Mononuclear cell (primary cell): ENCODE measurements at regions not wholly inside any gene's neighbourhood (a gene's known extent, or its start where the extent isn't known, plus 50 kb on each side); places are given as distances from the start of the nearest gene placed in this dataset.

Experiments
- H3K27me3 ChIP-seq: 2 replicates; pipeline ENCODE4 v1.6.0; 2011; ENCODE audit warnings: low read length, control low read depth; ENCODE audit not compliant: insufficient read depth
- H3K4me1 ChIP-seq: 2 replicates; pipeline ENCODE4 v1.5.1; 2011; ENCODE audit warnings: mild to moderate bottlenecking, low read length, control low read depth; ENCODE audit not compliant: insufficient read depth
- H3K4me3 ChIP-seq: 2 replicates; pipeline ENCODE4 v1.5.1; 2011; ENCODE audit warnings: mild to moderate bottlenecking, low read length, moderate library complexity
- H3K9me3 ChIP-seq: 2 replicates; pipeline ENCODE4 v1.5.1; 2011; ENCODE audit warnings: low read depth, mild to moderate bottlenecking, control low read depth, low read length

DNA sequence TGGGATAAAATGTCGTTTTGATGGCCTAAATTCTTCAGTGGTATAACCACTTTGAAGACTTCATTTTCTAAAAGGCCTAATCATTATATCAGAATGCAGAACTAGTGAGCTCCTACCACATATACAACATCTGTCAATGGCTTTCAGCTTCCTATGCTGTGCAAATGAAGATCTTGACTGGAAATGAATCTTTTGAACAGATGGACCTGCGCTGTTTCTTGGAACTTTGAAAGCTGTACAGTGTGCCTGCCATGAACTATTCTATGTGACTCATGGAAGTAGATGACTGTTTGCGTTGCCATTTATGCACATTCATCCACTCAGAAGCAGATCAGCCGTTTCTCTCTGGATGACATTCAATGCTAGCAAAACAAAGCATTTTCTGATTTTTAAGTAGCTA lies 542.2 kb upstream of the USP15 start:
- H3K9me3 ChIP-seq: no peaks in the 10 kb centered on the region
- H3K4me3 ChIP-seq: no peak overlapping the region
- no peaks in the 10 kb centered on the region for H3K27me3 ChIP-seq
- no peaks in the 10 kb centered on the region for H3K4me1 ChIP-seq

DNA sequence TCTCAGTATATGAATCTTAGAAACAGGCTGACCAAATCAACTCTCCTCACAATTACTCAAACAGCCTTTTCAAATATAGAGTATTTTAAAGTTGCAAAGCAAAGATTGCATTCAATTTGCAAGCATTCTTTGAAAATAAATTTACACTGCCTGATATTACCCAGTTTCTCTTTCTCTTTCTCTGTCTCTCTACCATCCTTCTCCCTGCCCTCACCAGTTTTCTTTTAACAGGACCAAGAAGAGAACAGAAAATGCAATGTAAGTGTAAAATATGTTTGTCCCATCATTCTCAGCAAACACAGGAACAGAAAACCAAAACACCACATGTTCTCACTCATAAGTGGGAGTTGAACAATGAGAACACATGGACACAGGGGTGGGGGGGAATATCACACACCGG lies 520.3 kb upstream of the USP15 start:
- H3K27me3 ChIP-seq: no peaks in the 10 kb centered on the region
- no peaks in the 10 kb centered on the region for H3K9me3 ChIP-seq
- H3K4me3 ChIP-seq: no peak overlapping the region
- no peaks in the 10 kb centered on the region for H3K4me1 ChIP-seq

DNA sequence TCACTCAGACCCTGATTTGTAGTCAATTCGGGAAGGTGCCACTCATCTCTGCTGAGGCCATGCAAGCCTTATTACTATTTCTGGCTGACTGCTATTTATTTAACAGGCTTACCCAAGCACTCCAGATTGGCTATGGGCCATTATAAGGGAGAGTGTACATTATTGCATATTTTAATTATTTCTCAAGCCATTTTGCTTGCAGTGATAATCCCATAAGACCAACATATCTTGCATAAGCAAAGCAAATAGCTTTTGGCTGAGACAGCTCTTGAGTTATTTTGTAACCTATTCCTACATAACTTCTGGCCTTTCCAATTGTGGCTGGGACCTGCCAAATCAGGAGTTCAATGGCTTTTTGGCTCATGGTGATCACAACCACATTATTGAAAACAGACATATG lies 509.6 kb upstream of the USP15 start:
- Histone ChIP-seq H3K27me3 (no peaks in the 10 kb centered on the region), H3K4me3 (no peak overlapping the region), H3K9me3 (no peaks in the 10 kb centered on the region), H3K4me1 (no peaks in the 10 kb centered on the region)

- Histone ChIP-seq H3K4me1 (no peaks in the 10 kb centered on the region), H3K4me3 (no peak overlapping the region), H3K9me3 (no peaks in the 10 kb centered on the region), H3K27me3 (no peaks in the 10 kb centered on the region)
These were observed 506.0 kb upstream of the USP15 start for GRCh38 chr12:61754214-61754613.

DNA sequence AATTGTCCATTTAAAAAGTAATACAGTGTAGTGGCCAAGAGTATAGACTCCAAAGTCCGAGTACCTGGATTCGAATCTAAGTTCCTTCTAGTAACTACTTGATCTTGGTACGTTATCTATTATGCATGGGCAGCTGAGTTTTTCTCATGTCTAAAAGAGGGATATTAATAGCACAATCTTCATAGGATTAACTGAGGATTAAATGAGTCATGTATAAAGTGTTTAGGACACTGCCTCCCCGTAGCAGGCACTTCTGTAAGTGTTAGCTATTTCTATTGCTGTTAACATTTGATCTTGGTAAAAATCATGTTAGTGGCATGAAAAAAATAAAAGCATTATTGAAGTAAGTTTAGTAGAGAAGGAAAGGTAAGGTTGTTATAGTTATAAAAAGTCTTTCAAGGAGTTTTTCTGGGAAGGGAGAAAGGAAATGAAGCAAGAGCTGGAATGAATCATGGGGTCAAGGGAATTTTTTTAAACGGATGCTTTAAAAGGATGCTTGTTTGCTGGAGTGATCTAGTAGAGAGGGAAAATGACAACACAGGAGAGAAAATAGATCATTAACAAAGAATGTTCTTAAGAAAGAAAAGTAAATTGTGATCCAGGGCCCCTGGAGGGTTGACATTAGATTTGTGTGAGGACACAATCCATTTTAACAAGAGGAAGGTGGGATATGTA lies 502.2 kb upstream of the USP15 start:
- Histone ChIP-seq H3K27me3 (no peaks in the 10 kb centered on the region), H3K4me3 (no peak overlapping the region), H3K4me1 (no peaks in the 10 kb centered on the region), H3K9me3 (no peaks in the 10 kb centered on the region)

GRCh38 chr12:61758661-61759060 lies 501.5 kb upstream of the USP15 start:
- H3K4me1 ChIP-seq: no peaks in the 10 kb centered on the region
- H3K27me3 ChIP-seq: no peaks in the 10 kb centered on the region
- no peaks in the 10 kb centered on the region for H3K9me3 ChIP-seq
- no peak overlapping the region for H3K4me3 ChIP-seq

DNA sequence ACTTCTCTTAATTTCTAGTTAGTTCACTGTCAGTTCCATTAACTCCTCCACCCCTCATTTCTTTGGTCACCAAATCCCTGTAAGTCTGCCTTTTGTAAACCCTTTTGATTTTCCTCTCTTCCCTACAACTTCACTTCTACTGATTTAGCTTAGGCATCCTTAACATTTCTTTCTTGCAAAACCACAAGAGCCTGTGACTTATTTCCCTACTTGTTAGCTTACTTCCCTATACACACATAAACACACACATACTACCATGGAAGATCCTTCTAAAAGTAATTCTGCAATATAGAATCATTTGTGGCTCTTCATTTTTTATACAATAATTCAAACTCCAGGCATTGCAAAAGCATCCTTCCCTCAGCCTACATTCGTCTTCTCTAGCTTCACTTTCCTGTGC lies 494.3 kb upstream of the USP15 start:
- H3K9me3 ChIP-seq: no peaks in the 10 kb centered on the region

DNA sequence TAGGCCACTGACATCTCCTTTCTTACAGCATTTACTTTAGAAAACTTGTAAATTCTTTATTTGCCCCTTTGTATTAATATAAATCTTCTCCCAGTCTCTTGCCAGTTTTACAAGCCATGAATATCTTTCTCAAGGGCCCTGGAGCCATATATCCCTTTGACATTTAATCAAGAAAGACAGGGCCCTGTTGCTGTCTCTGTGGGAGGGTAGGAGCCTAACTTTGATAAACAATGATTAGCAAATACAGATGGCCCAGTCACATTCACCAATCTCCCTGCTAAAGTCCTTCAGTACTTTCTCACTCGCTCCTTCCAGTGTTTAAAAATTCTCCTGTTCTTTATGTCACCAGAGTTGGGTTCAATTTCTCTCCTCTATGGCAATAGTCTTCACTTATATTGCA lies 479.8 kb upstream of the USP15 start:
- H3K27me3 ChIP-seq: no peaks in the 10 kb centered on the region
- H3K4me1 ChIP-seq: no peaks in the 10 kb centered on the region
- no peak overlapping the region for H3K4me3 ChIP-seq
- no peaks in the 10 kb centered on the region for H3K9me3 ChIP-seq

More for the DNA sequence above, 494.3 kb upstream of the USP15 start:
- Histone ChIP-seq H3K4me1 (no peaks in the 10 kb centered on the region), H3K27me3 (no peaks in the 10 kb centered on the region), H3K4me3 (no peak overlapping the region)

- Histone ChIP-seq H3K4me1 (no peaks in the 10 kb centered on the region), H3K27me3 (no peaks in the 10 kb centered on the region), H3K9me3 (no peaks in the 10 kb centered on the region), H3K4me3 (no peak overlapping the region)
These were observed 479.1 kb upstream of the USP15 start for GRCh38 chr12:61781021-61781581.

DNA sequence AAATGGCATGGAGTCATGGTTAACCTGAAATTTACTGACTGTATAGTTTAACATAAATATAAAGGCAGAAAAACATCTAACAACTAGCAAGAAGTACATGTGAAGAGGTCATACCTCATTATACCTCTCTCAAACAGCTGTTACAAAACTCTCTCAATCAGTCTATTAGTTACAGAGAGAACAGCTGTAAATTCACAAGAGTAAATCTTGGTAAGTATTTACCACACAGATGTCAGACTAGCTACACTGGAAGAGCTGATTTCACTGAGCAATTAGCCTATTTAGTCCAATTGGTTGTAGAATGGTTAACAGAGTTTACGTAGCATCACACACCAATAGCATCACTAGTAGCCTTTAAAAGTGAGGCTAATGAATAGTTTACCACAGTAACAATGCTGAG lies 463.4 kb upstream of the USP15 start:
- no peaks in the 10 kb centered on the region for H3K9me3 ChIP-seq
- H3K27me3 ChIP-seq: no peaks in the 10 kb centered on the region
- no peaks in the 10 kb centered on the region for H3K4me1 ChIP-seq
- H3K4me3 ChIP-seq: no peak overlapping the region

GRCh38 chr12:61797266-61797665 lies 462.9 kb upstream of the USP15 start:
- no peaks in the 10 kb centered on the region for H3K27me3 ChIP-seq
- no peaks in the 10 kb centered on the region for H3K4me1 ChIP-seq
- no peaks in the 10 kb centered on the region for H3K9me3 ChIP-seq
- H3K4me3 ChIP-seq: no peak overlapping the region

- Histone ChIP-seq H3K27me3 (no peaks in the 10 kb centered on the region), H3K4me1 (no peaks in the 10 kb centered on the region), H3K9me3 (no peaks in the 10 kb centered on the region), H3K4me3 (no peak overlapping the region)
These were observed 461.4 kb upstream of the USP15 start for GRCh38 chr12:61798778-61799177.

GRCh38 chr12:61804301-61804700 lies 455.9 kb upstream of the USP15 start:
- Histone ChIP-seq H3K4me3 (no peak overlapping the region), H3K4me1 (no peaks in the 10 kb centered on the region), H3K27me3 (no peaks in the 10 kb centered on the region), H3K9me3 (no peaks in the 10 kb centered on the region)

GRCh38 chr12:61808856-61809255 lies 451.3 kb upstream of the USP15 start:
- H3K4me3 ChIP-seq: no peak overlapping the region
- no peaks in the 10 kb centered on the region for H3K4me1 ChIP-seq
- peaks cover 8% of the 10 kb centered on the region for H3K9me3 ChIP-seq
- H3K27me3 ChIP-seq: no peaks in the 10 kb centered on the region

DNA sequence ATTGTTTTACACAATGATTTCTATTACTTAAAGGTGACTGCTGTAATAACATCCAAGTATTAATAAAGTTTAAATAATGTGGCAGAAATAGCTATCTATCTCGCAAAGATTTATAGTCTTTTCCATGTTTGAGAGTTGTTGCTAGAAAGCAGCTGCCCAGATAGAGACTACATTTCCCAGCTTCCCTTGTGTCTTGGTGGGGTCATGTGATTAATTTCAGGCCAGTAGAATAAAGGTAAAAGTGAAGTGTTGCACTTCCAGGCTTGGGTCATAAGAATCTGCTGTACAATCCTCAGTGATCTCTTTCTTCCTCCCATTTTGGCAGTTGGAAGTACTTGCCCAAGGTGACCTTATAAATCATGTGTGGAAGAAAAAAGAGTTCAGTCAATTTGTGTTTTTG lies 449.7 kb upstream of the USP15 start:
- Histone ChIP-seq H3K9me3 (peaks cover 8% of the 10 kb centered on the region), H3K4me3 (no peak overlapping the region), H3K27me3 (no peaks in the 10 kb centered on the region)

DNA sequence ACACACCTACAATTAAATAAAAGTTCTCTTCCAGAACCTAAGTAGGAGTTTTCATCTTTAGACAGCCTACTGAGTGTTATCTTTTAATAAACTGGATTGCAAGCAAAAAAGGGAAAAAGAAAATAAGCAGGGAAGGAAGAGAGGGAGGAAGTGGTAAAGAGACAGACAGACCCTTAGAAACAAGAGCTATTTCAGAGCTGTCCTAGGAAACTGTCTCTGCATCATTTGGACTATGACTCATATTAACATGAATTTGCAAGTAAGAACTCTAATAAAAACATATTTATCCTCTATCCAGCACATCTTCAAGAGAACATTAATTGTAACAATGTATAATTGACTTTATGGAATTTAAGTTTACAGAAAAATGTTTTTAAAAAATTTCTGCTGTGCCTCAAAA lies 438.8 kb upstream of the USP15 start:
- Histone ChIP-seq H3K4me3 (no peak overlapping the region), H3K27me3 (no peaks in the 10 kb centered on the region), H3K4me1 (no peaks in the 10 kb centered on the region), H3K9me3 (no peaks in the 10 kb centered on the region)

More for the DNA sequence above, 449.7 kb upstream of the USP15 start:
- H3K4me1 ChIP-seq: no peaks in the 10 kb centered on the region
